ENCODE measurements at regions not wholly inside any gene's neighbourhood (a gene's known extent, or its start where the extent isn't known, plus 50 kb on each side); places are given as distances from the start of the nearest gene placed in this dataset.

DNA sequence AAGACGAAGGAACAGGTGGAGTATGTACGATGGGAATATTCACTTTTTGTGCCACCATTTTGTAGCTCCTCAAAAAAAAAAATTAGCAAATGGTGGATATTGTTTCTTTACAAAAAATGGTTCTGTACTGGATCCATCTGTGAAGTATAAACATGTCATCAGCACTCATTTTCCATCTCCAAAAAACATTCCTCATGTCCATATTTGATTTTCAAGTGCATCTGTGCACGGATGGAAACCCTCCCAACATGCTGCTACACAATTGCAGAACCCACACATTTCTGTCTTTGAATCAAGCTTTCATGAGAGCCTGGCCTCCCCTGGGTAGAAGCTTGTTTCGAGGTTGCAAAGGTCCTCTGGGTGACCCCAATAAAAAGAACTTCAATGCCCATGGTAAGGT, 59.6 kb upstream of the ZEB2 start:
- no peak for TF ChIP-seq EZH2 (IDR thresholded peaks at IDR 0.05; ENCODE audit: low read length, missing control alignments)
- TF ChIP-seq, protein P1, sequence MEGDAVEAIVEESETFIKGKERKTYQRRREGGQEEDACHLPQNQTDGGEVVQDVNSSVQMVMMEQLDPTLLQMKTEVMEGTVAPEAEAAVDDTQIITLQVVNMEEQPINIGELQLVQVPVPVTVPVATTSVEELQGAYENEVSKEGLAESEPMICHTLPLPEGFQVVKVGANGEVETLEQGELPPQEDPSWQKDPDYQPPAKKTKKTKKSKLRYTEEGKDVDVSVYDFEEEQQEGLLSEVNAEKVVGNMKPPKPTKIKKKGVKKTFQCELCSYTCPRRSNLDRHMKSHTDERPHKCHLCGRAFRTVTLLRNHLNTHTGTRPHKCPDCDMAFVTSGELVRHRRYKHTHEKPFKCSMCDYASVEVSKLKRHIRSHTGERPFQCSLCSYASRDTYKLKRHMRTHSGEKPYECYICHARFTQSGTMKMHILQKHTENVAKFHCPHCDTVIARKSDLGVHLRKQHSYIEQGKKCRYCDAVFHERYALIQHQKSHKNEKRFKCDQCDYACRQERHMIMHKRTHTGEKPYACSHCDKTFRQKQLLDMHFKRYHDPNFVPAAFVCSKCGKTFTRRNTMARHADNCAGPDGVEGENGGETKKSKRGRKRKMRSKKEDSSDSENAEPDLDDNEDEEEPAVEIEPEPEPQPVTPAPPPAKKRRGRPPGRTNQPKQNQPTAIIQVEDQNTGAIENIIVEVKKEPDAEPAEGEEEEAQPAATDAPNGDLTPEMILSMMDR (conservative IDR thresholded peaks at IDR 0.05 in 1 of 2, IDR thresholded peaks at IDR 0.05 in 1 of 2; ENCODE audit: low read depth in 1 of 2, low read length in 2 of 2), result no peak

All from fibroblast of lung (primary cell).